Fibroblast of villous mesenchyme (primary cell): ENCODE measurements at regions not wholly inside any gene's neighbourhood (a gene's known extent, or its start where the extent isn't known, plus 50 kb on each side); places are given as distances from the start of the nearest gene placed in this dataset.
A peak's percentile ranks its signal among the peaks of the same experiment; 100 is the strongest.

Source experiments
- DNase-seq: peaks from one replicate; pipeline ENCODE4 v3.0.0-alpha.2; 2010; ENCODE audit warnings: low read depth
- H3K4me3 ChIP-seq: 2 replicates; pipeline ENCODE4 v1.5.1; 2011; ENCODE audit warnings: low read depth, mild to moderate bottlenecking, low read length
- CTCF ChIP-seq: IDR thresholded peaks from 2 replicates; pipeline ENCODE4 v1.5.1; 2012; ENCODE audit warnings: low read depth, mild to moderate bottlenecking, low read length; ENCODE audit not compliant: insufficient read depth

- TF ChIP-seq CTCF: no peak
- no peak overlapping the region for H3K4me3 ChIP-seq
- no peak for DNase-seq
Observed at GRCh38 chr9:28668158-28668557, 1094.9 kb upstream of the C9orf72 start.

GRCh38 chr9:28671000-28671399 lies 1097.7 kb upstream of the C9orf72 start:
- H3K4me3 ChIP-seq: no peak overlapping the region
- no peak for TF ChIP-seq CTCF
- no peak for DNase-seq

- no peak overlapping the region for H3K4me3 ChIP-seq
- no peak for DNase-seq
- no peak for TF ChIP-seq CTCF
Observed at GRCh38 chr9:28678097-28678496, 1104.8 kb upstream of the C9orf72 start.

GRCh38 chr9:28688172-28688571 lies 1114.9 kb upstream of the C9orf72 start:
- peak; percentile 3 for DNase-seq
- TF ChIP-seq CTCF: no peak
- H3K4me3 ChIP-seq: no peak overlapping the region

GRCh38 chr9:28692012-28692411 lies 1118.7 kb upstream of the C9orf72 start:
- no peak for DNase-seq
- TF ChIP-seq CTCF: no peak
- no peak overlapping the region for H3K4me3 ChIP-seq

- TF ChIP-seq CTCF: no peak
- DNase-seq: no peak
- H3K4me3 ChIP-seq: no peak overlapping the region
Observed at GRCh38 chr9:28696960-28697359, 1123.7 kb upstream of the C9orf72 start.

- H3K4me3 ChIP-seq: no peak overlapping the region
- no peak for DNase-seq
- no peak for TF ChIP-seq CTCF
Observed at GRCh38 chr9:28699632-28700031, 1126.4 kb upstream of the C9orf72 start.
